MCF 10A (cell line): ENCODE measurements at regions not wholly inside any gene's neighbourhood (a gene's known extent, or its start where the extent isn't known, plus 50 kb on each side); places are given as distances from the start of the nearest gene placed in this dataset.
"Not testable (repeated sequence)": the region's sequence is repeated elsewhere in the genome, so short reads cannot be mapped to it uniquely, and the experiment has no call there.

Source experiments
- BruUV-seq: library from RNA; stranded (reverse); fragments of 400-500 nt; replicated peaks from 2 replicates; lab custom pipeline; 2021; lab: Mats Ljungman, UMichigan
- CTCF ChIA-PET: fragments of 300-600 bp; sonication (Branson Sonifier 250); formaldehyde crosslinking; extraction: SDS; loops from one replicate; lab custom pipeline; 2021; ENCODE audit warnings: antibody characterized with exemption, inconsistent platforms; lab: Yijun Ruan, JAX
- POLR2A ChIA-PET: fragments of 300-600, 350-650 bp; sonication (Branson Sonifier 250); formaldehyde crosslinking; extraction: SDS; loops from one replicate; lab custom pipeline; 2020; ENCODE audit warnings: antibody characterized with exemption, inconsistent platforms; lab: Yijun Ruan, JAX
- DNase-seq: peaks from one replicate; pipeline ENCODE4 v3.0.0-alpha.2; 2018; ENCODE audit not compliant: unreplicated experiment
- H3K27ac Mint-ChIP-seq: one replicate; pipeline ENCODE4 v1.8.0; 2022; ENCODE audit warnings: mild to moderate bottlenecking, low read depth, mixed read lengths; ENCODE audit not compliant: unreplicated experiment
- H3K27me3 Mint-ChIP-seq: one replicate; pipeline ENCODE4 v1.8.0; 2022; ENCODE audit warnings: mixed read lengths; ENCODE audit not compliant: insufficient read depth, unreplicated experiment
- H3K36me3 Mint-ChIP-seq: one replicate; pipeline ENCODE4 v1.8.0; 2022; ENCODE audit warnings: mild to moderate bottlenecking, moderate library complexity, mixed read lengths; ENCODE audit not compliant: insufficient read depth, unreplicated experiment
- H3K4me1 Mint-ChIP-seq: one replicate; pipeline ENCODE4 v1.8.0; 2022; ENCODE audit warnings: mixed read lengths; ENCODE audit not compliant: insufficient read depth, unreplicated experiment
- H3K4me3 Mint-ChIP-seq: one replicate; pipeline ENCODE4 v1.8.0; 2022; ENCODE audit warnings: mild to moderate bottlenecking, moderate library complexity, mixed read lengths; ENCODE audit not compliant: unreplicated experiment
- H3K9me3 Mint-ChIP-seq: one replicate; pipeline ENCODE4 v1.8.0; 2022; ENCODE audit warnings: mixed read lengths; ENCODE audit not compliant: unreplicated experiment
- intact Hi-C: fragments of 100-400 bp; cut with micrococcal nuclease; formaldehyde crosslinking; loops from 2 replicates; pipeline ENCODE4 v1.14.1; 2022
- TF ChIP-seq, protein P1 (sequence below): fragments of 200-600 bp; IDR thresholded peaks from one replicate; pipeline ENCODE4 v1.8.0; 2022; ENCODE audit warnings: antibody characterized with exemption, mild to moderate bottlenecking; ENCODE audit not compliant: unreplicated experiment

GRCh38 chr20:53776858-53777257, 183.2 kb upstream of the ZNF217 start:
- no peaks in the 10 kb centered on the region for H3K9me3 Mint-ChIP-seq
- intact Hi-C loops = loop anchor here (10.0 kb wide), 1 partner anchor 288 kb away; no protein-coding TSS in a partner anchor
- ChIA-PET POLR2A (interaction anchor here (0.8 to 1.2 kb wide), 3 partner anchors 12 to 140 kb away, joined by 3 to 4 read pairs (median 3); no protein-coding TSS in a partner anchor), CTCF (interaction anchor here (0.6 to 1.5 kb wide), 4 partner anchors 8 to 93 kb away, joined by 3 to 5 read pairs (median 3); no protein-coding TSS in a partner anchor)
- H3K4me1 Mint-ChIP-seq = peaks cover 21% of the 10 kb centered on the region
- no peak overlapping the region for H3K27ac Mint-ChIP-seq
- DNase-seq = no peak
- TF ChIP-seq, protein P1, sequence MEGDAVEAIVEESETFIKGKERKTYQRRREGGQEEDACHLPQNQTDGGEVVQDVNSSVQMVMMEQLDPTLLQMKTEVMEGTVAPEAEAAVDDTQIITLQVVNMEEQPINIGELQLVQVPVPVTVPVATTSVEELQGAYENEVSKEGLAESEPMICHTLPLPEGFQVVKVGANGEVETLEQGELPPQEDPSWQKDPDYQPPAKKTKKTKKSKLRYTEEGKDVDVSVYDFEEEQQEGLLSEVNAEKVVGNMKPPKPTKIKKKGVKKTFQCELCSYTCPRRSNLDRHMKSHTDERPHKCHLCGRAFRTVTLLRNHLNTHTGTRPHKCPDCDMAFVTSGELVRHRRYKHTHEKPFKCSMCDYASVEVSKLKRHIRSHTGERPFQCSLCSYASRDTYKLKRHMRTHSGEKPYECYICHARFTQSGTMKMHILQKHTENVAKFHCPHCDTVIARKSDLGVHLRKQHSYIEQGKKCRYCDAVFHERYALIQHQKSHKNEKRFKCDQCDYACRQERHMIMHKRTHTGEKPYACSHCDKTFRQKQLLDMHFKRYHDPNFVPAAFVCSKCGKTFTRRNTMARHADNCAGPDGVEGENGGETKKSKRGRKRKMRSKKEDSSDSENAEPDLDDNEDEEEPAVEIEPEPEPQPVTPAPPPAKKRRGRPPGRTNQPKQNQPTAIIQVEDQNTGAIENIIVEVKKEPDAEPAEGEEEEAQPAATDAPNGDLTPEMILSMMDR = no peak
- H3K27me3 Mint-ChIP-seq = no peaks in the 10 kb centered on the region
- peaks cover 4% of the 10 kb centered on the region for H3K36me3 Mint-ChIP-seq
- H3K4me3 Mint-ChIP-seq = no peak overlapping the region
- no TSS peak for BruUV-seq

DNA sequence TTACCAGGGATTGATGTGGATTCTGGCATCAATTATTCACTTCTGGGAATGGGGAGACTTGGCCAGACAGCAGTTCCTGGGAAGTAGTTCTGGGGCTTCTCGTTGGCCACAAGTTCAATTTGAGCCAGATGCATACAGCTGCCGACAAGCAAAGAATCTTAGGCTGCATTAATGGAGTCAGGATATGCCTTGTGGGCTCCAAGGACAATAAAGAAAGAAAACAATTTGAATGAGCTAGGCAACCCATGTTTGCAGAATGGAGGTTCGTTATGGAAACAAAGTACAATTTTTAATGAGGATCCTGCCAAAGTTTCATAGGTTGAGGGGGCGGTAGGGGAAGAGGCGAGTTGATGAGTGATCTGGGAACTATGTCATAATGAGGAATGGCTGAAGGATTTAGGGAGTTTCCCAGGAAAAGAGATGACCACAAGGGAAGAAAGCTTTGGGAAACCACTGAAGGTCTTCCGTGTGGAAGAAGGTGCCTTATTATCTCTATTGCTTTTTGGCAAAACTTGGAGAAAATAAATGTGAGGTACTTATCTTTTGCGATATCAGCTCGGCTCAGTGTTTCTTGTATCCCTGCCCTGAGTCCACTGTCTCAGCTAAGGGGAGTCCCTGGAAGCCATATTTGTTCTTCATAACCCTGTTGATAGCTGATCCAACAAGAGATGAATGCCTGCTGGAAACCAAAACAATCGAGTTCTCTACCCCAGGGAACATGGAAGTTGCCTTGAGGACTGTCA, 181.0 kb upstream of the ZNF217 start:
- H3K27ac Mint-ChIP-seq = peak overlapping the region; percentile 92
- POLR2A ChIA-PET = interaction anchor here (0.8 to 3.1 kb wide), 18 partner anchors 8 to 195 kb away, joined by 3 to 26 read pairs (median 4); no protein-coding TSS in a partner anchor
- H3K9me3 Mint-ChIP-seq = no peaks in the 10 kb centered on the region
- peak; percentile 89 for DNase-seq
- no peak overlapping the region for H3K4me3 Mint-ChIP-seq
- BruUV-seq = no TSS peak
- CTCF ChIA-PET = interaction anchor here (0.6 to 1.1 kb wide), 9 partner anchors 43 to 425 kb away, joined by 3 to 5 read pairs (median 3); no protein-coding TSS in a partner anchor
- intact Hi-C loops = loop anchor here (1.0 to 10.0 kb wide), 5 partner anchors 54 to 290 kb away; no protein-coding TSS in a partner anchor
- H3K4me1 Mint-ChIP-seq = peaks cover 21% of the 10 kb centered on the region
- no peaks in the 10 kb centered on the region for H3K36me3 Mint-ChIP-seq
- TF ChIP-seq, protein P1 = no peak
- H3K27me3 Mint-ChIP-seq = no peaks in the 10 kb centered on the region

GRCh38 chr20:53773792-53774401, 180.3 kb upstream of the ZNF217 start:
- BruUV-seq = TSS peak; percentile 91

DNA sequence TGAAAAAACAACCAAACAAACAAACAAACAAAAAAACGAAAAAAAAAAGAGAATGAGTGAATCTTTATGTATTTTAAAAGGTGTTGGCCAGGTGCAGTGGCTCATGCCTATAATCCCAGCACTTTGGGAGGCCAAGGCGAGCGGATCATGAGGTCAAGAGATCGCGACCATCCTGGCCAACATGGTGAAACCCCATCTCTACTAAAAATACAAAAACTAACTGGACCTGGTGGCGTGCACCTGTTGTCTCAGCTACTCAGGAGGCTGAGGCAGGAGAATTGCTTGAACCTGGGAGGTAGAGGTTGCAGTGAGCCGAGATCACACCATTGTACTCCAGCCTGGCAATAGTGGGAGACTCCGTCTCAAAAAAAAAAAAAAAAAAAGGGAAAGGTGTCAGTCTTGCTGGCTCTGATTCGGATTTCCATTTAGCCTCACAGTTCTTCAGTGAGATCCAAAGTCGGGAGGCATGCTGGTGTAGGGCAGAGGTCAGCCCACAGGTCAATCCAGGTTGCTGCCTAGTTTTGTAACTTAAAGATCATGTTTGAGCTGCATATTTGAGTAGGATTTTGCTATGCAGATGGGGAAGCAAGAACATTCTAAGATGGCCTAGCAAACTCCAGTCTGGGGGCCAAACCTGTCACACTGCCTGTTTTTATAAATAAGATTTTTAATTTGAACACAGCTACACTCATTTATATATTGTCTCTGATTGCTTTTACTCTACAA, 179.6 kb upstream of the ZNF217 start:
- Mint-ChIP-seq H3K4me1 (peaks cover 21% of the 10 kb centered on the region), H3K4me3 (peak overlapping the region; percentile 25), H3K27ac (peak overlapping the region; percentile 92)
- DNase-seq, BruUV-seq, H3K36me3 Mint-ChIP-seq, H3K27me3 Mint-ChIP-seq, H3K9me3 Mint-ChIP-seq: not testable (repeated sequence)
- ChIA-PET CTCF (interaction anchor here (0.6 to 0.9 kb wide), 4 partner anchors 19 to 747 kb away, joined by 3 to 6 read pairs (median 3); no protein-coding TSS in a partner anchor), POLR2A (interaction anchor here (0.6 to 3.1 kb wide), 19 partner anchors 9 to 194 kb away, joined by 3 to 26 read pairs (median 3); no protein-coding TSS in a partner anchor)
- intact Hi-C loops = loop anchor here (5.0 to 10.0 kb wide), 3 partner anchors 144 to 292 kb away; no protein-coding TSS in a partner anchor

More at GRCh38 chr20:53773792-53774401, 180.3 kb upstream of the ZNF217 start:
- TF ChIP-seq, protein P1 = no peak
- Mint-ChIP-seq H3K36me3 (no peaks in the 10 kb centered on the region), H3K27ac (peak overlapping the region; percentile 92), H3K9me3 (no peaks in the 10 kb centered on the region), H3K27me3 (no peaks in the 10 kb centered on the region), H3K4me3 (no peak overlapping the region), H3K4me1 (peaks cover 21% of the 10 kb centered on the region)
- POLR2A ChIA-PET = interaction anchor here (0.6 to 3.1 kb wide), 22 partner anchors 9 to 195 kb away, joined by 3 to 26 read pairs (median 3); no protein-coding TSS in a partner anchor
- intact Hi-C loops = loop anchor here (1.0 to 10.0 kb wide), 5 partner anchors 54 to 291 kb away; no protein-coding TSS in a partner anchor
- CTCF ChIA-PET = interaction anchor here (0.6 to 0.9 kb wide), 6 partner anchors 20 to 746 kb away, joined by 3 to 6 read pairs (median 3); no protein-coding TSS in a partner anchor
- peak; percentile 79 for DNase-seq
